Skin epidermis (tissue), 12 donors: ENCODE measurements at regions not wholly inside any gene's neighbourhood (a gene's known extent, or its start where the extent isn't known, plus 50 kb on each side); places are given as distances from the start of the nearest gene placed in this dataset.

Experiments
- H3K27ac ChIP-seq, 21 experiments: fragments of 200-600 bp; sonication (generic) in 11 of 21; one replicate each; pipeline ENCODE4 v1.5.0; 2020; ENCODE audit warnings: mild to moderate bottlenecking in 3 of 21, inconsistent platforms in 2 of 21, moderate library complexity in 2 of 21
- H3K4me3 ChIP-seq, 7 experiments: fragments of 200-600 bp; sonication (generic) in 2 of 7; one replicate each; pipeline ENCODE4 v1.5.0; 2020; ENCODE audit warnings: inconsistent platforms in 2 of 7, mild to moderate bottlenecking in 2 of 7, moderate library complexity in 1 of 7

DNA sequence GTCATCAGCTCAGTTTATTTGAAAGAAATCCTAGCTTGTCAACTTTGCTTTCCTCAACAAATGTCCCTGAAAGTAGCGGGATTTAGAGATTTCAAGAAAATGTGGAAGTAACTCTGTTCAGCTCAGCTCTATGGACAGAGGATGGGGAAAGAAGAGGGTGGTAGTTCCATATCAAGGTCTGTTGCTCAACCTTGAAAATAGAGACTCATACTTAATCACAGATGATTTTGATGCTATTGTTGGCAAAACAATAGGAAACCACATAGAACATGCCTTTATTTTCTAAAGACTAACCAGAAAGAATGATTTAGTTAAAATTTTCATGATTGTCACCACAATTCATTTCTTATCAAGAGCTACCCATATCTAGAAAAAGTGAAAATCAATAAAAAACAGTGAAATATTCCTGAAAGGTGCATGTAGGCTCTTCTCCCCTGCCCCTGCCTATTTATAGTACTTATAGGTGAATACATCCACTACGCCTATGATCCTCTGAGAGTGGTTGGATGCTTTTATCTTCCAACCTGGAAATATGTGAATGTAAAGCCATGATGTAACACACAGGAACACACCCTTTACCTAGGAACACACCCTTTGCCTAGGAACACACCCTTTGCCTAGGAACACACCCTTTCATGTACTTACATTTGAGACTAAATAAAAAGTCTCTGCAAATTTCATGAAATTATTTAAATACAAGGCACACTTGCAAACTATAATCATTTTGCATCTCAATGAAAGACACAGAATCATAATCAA, 65.8 kb downstream of the ETAA1 start:
- Histone ChIP-seq H3K27ac (peak overlapping the region in 1 of 21 experiments; percentile 26), H3K4me3 (no peak overlapping the region)

DNA sequence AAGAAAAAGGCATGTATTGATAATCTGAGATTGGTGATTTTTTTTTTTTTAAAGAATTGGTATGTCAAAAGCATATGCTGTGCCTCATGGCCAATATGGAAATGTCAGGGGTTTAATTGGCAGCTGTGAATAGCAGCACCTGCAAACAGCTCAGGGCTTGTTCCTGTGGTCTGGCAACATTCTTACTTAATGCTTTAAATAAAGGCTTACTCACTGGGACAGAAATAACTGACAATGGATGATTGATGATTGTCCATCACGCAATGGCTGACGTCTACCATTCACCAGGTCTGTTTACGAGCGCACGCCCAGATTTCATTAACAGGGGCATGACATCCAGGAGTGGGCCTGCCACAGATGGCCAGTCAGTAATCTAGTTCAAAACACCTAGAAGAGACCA, 66.7 kb downstream of the ETAA1 start:
- Histone ChIP-seq H3K4me3 (no peak overlapping the region), H3K27ac (peak overlapping the region in 1 of 21 experiments; percentile 18)

- no peak overlapping the region for H3K4me3 ChIP-seq
- no peak overlapping the region for H3K27ac ChIP-seq
These were observed 68.5 kb downstream of the ETAA1 start for GRCh38 chr2:67465623-67466022.

DNA sequence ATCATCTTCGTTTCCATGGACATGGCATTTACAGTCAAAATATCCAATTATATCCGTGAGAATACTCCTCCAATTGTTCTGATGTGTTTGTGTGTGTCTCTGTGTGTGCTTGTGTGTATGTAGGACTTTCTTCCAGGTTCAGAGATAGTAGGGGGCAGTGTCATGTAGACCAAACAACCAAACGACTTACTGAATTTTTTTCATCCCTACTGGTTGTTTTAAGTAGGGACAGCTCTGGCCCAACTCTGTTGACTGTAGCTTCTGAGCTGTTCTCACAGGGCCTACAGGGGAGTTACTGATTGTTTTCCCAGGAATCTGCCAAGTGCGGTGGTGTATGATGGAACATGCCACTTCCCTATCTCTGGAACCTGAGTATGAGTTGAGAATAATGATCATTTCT, 69.6 kb downstream of the ETAA1 start:
- Histone ChIP-seq H3K4me3 (no peak overlapping the region), H3K27ac (no peak overlapping the region)

DNA sequence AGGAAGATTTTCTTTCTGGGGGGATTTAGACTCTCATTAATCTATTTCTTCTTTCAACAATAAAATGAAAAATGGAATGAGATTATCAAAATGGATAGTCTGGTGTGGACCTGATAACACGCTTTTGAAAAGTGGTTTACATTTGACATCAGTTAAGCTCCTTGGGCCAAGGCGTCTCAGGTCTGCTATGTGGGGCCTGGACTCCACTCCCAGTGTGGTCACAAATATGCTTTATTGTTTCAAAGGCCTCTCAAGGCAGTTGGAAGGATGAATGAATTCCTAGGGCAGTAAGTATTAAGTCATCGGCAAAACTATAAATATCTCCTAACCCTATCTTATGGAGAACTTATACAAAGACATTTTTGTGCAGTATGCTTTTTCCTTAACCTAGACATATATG, 74.5 kb downstream of the ETAA1 start:
- no peak overlapping the region for H3K4me3 ChIP-seq
- no peak overlapping the region for H3K27ac ChIP-seq

DNA sequence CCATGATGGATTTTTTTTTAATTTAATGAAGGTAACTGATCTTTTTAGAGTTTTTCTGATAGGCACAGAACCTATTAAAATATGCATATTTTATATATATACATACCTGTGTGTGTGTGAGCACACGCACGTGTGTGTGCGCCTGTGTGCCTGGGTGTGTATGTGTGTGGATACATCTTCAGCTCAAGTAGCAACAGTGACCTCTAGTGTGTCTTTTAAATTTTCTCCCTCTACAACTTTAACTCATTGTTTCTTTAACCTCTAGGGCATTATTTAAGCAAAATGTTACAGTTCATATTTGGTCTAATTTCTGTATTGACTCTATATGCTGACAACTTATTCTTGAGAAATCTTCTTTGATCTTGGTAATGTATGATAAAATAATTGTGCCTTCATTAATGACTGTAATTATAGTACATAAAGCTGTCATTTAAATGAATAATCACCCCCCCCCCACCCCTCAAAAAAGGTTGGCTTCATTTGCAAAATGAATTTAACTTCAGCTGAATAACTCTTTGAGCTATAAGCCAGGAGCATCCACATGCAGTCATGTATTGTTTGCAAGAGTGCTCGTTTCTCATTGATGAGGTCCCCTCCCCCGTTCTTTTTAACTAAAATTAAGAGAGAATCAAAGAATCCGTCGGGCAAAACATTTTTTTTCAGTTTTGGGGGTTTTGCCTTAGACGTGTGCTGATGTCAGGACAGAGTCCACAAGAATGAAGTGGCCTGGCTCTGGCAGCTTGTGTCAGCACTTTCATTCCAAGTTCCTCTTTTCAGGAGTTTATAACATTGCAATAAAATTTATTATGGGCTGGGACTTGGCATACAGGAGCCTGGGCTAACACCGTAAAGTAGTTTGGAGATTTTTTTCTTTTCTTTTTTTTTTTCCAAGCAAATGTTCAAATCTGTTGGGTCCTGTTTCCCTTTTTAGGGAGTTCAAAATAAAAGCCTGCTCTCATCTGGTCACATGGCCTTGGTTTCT, 80.0 kb downstream of the ETAA1 start:
- no peak overlapping the region for H3K27ac ChIP-seq

GRCh38 chr2:67479261-67479660, 82.1 kb downstream of the ETAA1 start:
- no peak overlapping the region for H3K27ac ChIP-seq

More for the DNA sequence above, 80.0 kb downstream of the ETAA1 start:
- H3K4me3 ChIP-seq, result no peak overlapping the region

DNA sequence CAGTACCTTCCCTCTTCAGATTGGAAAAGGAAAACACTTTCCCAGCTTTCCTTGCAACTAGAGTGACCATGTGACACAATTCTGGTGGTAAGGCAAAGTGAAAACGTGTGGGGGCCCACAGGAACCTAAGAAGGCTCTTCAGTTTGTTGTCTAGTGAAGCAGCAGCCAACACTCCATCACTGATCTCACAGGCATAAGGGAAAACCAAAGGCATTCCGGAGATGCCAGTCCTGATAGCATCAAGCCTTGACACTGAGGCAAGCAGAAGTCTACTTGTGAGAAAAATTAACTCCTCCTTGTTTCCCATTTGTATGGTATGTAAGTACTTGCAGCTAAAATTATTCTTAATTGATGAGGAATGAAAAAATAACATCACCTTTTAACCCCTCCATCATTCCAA, 88.3 kb downstream of the ETAA1 start:
- Histone ChIP-seq H3K27ac (no peak overlapping the region), H3K4me3 (no peak overlapping the region)

More at GRCh38 chr2:67479261-67479660, 82.1 kb downstream of the ETAA1 start:
- H3K4me3 ChIP-seq, result no peak overlapping the region

DNA sequence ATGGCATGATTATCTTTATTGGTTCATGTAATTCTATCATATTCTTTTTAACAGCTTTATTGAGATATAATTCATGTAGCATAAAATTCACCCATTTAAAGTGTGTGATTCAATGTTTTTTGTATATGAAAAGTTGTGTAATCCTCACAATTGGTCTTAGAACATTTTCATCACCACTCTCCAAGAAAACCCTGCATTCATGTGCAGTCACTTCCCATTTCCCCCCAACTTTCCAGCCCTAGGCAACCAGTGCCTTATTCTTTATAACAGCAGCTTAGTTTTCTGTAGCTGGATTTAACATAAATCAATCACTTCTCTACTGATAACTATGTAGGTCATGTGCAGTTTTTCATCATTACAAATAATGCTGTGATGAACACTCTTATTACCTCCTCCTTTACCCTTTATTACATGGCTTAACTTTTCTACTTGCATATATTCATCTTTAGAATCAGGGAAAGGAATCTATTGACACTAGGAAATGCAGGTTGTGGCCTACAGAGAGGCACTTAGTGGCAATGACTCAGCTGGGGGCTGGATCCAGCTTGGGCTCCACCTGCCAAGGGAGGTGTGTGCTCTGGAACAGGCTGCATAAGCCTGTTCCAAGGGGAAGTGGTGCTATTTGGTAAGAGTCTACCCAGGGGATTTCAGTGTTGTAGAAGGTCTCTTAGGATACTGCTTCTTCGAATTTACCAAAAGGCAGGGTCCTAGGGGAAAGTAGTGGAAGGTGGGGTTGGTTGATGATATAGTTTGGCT, 89.1 kb downstream of the ETAA1 start:
- Histone ChIP-seq H3K27ac (no peak overlapping the region), H3K4me3 (no peak overlapping the region)

DNA sequence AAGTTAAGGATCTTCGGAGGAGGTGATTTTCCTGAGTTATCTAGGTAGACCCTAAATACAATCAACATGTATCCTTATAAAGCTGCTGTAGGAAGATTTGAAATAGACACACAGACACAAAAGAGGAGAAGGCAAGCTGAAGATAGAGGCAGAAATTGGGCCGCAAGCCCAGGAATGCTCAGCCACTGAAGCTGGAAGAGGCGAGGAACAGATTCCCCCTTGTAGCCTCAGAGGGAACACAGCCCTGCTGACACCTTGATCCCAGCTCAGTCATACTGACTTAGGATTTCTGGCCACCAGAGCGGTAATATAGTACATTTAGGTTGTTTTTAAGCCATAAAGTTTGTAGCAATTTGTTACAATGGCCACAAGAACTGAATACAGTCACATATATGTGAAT, 90.9 kb downstream of the ETAA1 start:
- Histone ChIP-seq H3K27ac (no peak overlapping the region), H3K4me3 (no peak overlapping the region)

DNA sequence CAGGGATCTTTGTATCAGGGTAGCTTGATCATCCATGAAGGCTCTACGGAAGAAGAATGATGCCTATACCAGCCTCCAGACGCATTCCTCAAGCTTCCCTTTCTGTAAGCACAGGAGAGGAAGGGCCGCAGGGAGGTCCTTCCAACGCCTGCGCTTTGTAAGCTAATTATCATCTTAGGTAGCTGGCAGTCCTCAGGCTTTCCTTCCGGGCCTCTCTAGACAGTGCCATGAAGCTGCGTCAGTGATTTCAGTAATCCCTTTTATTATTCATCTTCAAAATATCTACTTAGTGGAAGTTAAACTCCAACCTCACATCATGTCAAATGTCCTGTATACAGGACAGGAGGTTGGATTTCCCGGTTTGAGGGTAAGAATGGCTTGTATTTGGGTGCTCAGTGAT, 92.3 kb downstream of the ETAA1 start:
- Histone ChIP-seq H3K27ac (no peak overlapping the region), H3K4me3 (no peak overlapping the region)

- no peak overlapping the region for H3K27ac ChIP-seq
- H3K4me3 ChIP-seq, result no peak overlapping the region
These were observed 101.8 kb downstream of the ETAA1 start for GRCh38 chr2:67498931-67499330.

- H3K27ac ChIP-seq, result no peak overlapping the region
- no peak overlapping the region for H3K4me3 ChIP-seq
These were observed 102.9 kb downstream of the ETAA1 start for GRCh38 chr2:67499989-67500388.

DNA sequence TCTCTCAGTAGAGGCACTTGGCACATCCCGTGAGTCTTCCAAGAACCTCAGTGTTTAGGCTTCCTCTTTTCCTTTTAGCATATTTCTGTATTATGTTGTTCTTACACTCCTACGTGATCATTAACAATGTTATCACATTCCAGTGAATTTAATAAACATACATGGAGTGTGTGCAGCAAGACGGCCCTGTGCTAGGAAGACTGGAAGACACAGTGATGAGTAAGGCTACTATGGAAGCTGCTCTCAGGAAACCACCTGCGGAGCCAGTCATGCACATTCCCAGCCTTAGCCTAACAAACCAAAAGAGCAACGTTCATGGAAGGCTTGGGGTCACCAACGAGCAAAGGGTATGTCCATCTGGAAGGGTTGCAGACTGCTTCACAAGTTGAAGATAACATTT, 103.4 kb downstream of the ETAA1 start:
- H3K27ac ChIP-seq, result no peak overlapping the region
- H3K4me3 ChIP-seq, result no peak overlapping the region

- Histone ChIP-seq H3K27ac (no peak overlapping the region), H3K4me3 (no peak overlapping the region)
These were observed 105.4 kb downstream of the ETAA1 start for GRCh38 chr2:67502346-67503065.

DNA sequence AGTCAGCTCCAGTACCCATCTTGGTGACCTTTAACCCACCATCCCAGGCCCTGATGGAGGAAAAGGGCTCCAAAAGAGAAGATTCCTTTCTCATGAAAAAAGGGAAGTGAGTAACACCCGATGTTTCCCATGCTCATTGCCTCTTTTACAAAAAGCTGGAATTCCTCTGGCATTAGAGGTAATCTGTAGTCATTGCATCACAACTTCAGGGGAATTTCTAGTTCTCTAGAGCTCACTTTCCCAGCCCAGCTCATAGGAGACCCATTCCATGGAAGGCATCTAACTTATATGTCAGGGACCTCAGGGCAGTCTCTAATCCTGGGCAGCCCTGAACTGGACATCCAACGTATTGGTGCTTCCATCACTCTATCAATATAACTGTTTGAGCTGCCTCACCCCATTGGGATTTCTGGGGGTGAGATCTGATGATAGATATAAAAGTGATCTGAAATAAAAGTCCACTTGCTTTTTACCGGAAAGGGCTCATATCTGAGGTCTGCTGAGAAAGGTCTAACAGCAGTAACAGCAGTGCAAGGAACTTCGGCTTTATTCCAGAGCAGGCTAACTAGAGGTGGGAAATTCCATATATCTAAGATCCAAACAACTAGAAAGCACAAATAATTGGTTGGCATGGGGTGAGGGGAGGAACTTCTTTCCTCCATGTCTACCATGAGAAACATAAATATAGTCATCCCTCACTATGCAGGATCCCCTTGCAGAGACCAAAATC, 106.1 kb downstream of the ETAA1 start:
- no peak overlapping the region for H3K4me3 ChIP-seq

DNA sequence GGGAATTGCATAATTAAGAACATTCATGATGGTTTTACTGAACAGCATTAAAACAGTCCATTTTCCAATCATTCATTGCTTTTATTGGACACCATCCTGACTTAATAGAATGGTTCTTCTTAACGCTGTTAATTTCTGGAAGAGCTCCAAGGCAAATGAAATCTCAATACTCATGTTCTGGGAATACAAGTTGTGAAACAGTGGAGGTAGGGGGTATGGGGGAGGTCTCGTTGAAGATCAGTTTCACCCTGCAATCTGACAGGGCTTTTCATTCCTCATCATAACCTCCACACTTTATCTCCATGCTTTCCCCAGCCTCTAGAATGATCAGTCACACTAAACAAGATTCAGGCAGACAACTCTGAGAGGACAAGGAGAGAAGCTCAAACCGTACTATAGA, 113.6 kb downstream of the ETAA1 start:
- no peak overlapping the region for H3K27ac ChIP-seq
- H3K4me3 ChIP-seq, result no peak overlapping the region

More for the DNA sequence above, 106.1 kb downstream of the ETAA1 start:
- H3K27ac ChIP-seq, result no peak overlapping the region

DNA sequence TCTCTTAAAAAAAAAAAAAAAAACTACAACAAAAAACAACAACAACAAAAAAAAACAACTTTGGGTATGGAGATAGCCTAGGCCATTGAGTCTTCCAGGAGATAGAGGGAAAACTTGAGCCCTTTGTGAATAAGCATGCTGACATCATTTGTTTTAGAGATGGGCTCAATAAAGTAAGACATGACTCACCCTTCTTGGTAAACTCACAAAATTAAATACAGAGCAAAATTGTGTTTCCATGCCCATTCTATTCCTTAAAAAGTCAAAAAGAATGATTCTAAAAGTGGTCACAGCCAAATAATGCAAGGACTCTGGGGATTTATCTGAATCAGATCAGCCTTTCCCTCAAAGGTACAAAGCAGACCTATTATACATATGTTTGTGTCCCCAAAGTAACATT, 117.4 kb downstream of the ETAA1 start:
- Histone ChIP-seq H3K27ac (peak overlapping the region in 2 of 21 experiments; percentile 25 to 29), H3K4me3 (no peak overlapping the region)

- Histone ChIP-seq H3K27ac (no peak overlapping the region), H3K4me3 (no peak overlapping the region)
These were observed 117.9 kb downstream of the ETAA1 start for GRCh38 chr2:67515056-67515455.
